HPDE6-E6E7 (cell line): ENCODE measurements at regions not wholly inside any gene's neighbourhood (a gene's known extent, or its start where the extent isn't known, plus 50 kb on each side); places are given as distances from the start of the nearest gene placed in this dataset.

Source experiments
- DNase-seq: peaks from one replicate; pipeline ENCODE4 v3.0.0; 2011; ENCODE audit warnings: missing footprints; ENCODE audit errors: extremely low spot score

- no peak for DNase-seq
Observed at GRCh38 chr14:85420707-85421106, 109.2 kb upstream of the FLRT2 start.

GRCh38 chr14:85421186-85421877, 108.6 kb upstream of the FLRT2 start:
- DNase-seq: peak; percentile 60

- no peak for DNase-seq
Observed at GRCh38 chr14:85423889-85424288, 106.1 kb upstream of the FLRT2 start.

GRCh38 chr14:85425507-85425906, 104.4 kb upstream of the FLRT2 start:
- no peak for DNase-seq

- DNase-seq: no peak
Observed at GRCh38 chr14:85426068-85426935, 103.6 kb upstream of the FLRT2 start.

- DNase-seq: no peak
Observed at GRCh38 chr14:85428926-85429325, 101.0 kb upstream of the FLRT2 start.

GRCh38 chr14:85437148-85437547, 92.8 kb upstream of the FLRT2 start:
- peak; percentile 75 for DNase-seq

- no peak for DNase-seq
Observed at GRCh38 chr14:85438001-85438400, 91.9 kb upstream of the FLRT2 start.

- no peak for DNase-seq
Observed at GRCh38 chr14:85438481-85438942, 91.4 kb upstream of the FLRT2 start.

- peak; percentile 49 for DNase-seq
Observed at GRCh38 chr14:85439696-85440328, 90.1 kb upstream of the FLRT2 start.

- no peak for DNase-seq
Observed at GRCh38 chr14:85441909-85442643, 87.9 kb upstream of the FLRT2 start.

- DNase-seq: no peak
Observed at GRCh38 chr14:85442996-85443395, 86.9 kb upstream of the FLRT2 start.

- DNase-seq: no peak
Observed at GRCh38 chr14:85444635-85445034, 85.3 kb upstream of the FLRT2 start.

GRCh38 chr14:85445151-85445795, 84.7 kb upstream of the FLRT2 start:
- no peak for DNase-seq

GRCh38 chr14:85447883-85448282, 82.1 kb upstream of the FLRT2 start:
- DNase-seq: no peak

- no peak for DNase-seq
Observed at GRCh38 chr14:85451421-85451820, 78.5 kb upstream of the FLRT2 start.

- DNase-seq: no peak
Observed at GRCh38 chr14:85453401-85454225, 76.3 kb upstream of the FLRT2 start.

- no peak for DNase-seq
Observed at GRCh38 chr14:85454226-85454813, 75.6 kb upstream of the FLRT2 start.

GRCh38 chr14:85459361-85460000, 70.5 kb upstream of the FLRT2 start:
- DNase-seq: no peak
